Colon (tissue), 2 donors: ENCODE measurements at regions not wholly inside any gene's neighbourhood (a gene's known extent, or its start where the extent isn't known, plus 50 kb on each side); places are given as distances from the start of the nearest gene placed in this dataset.

Experiments used
- FAIRE-seq: peaks from 2 replicates; lab custom pipeline; 2012; peaks lifted over from hg19 to GRCh38; lab: Jason Lieb, UNC
- donor health status: control.
- donor health status: control.

GRCh38 chr3:166201476-166201875 lies 364.3 kb upstream of the BCHE start:
- no peak for FAIRE-seq

GRCh38 chr3:166199491-166199890 lies 362.3 kb upstream of the BCHE start:
- peak; percentile 83 for FAIRE-seq

GRCh38 chr3:166195808-166196207 lies 358.6 kb upstream of the BCHE start:
- FAIRE-seq = no peak

- FAIRE-seq = no peak
Measured at GRCh38 chr3:166191411-166191810, 354.2 kb upstream of the BCHE start.

- no peak for FAIRE-seq
Measured at GRCh38 chr3:166190360-166190759, 353.1 kb upstream of the BCHE start.

- FAIRE-seq = no peak
Measured at GRCh38 chr3:166187237-166187636, 350.0 kb upstream of the BCHE start.

- no peak for FAIRE-seq
Measured at GRCh38 chr3:166186003-166186402, 348.8 kb upstream of the BCHE start.

- no peak for FAIRE-seq
Measured at GRCh38 chr3:166177130-166177529, 339.9 kb upstream of the BCHE start.

GRCh38 chr3:166171695-166172094 lies 334.5 kb upstream of the BCHE start:
- FAIRE-seq = no peak

- no peak for FAIRE-seq
Measured at GRCh38 chr3:166169681-166170080, 332.5 kb upstream of the BCHE start.

- FAIRE-seq = no peak
Measured at GRCh38 chr3:166127969-166128368, 290.7 kb upstream of the BCHE start.

GRCh38 chr3:166125179-166125578 lies 288.0 kb upstream of the BCHE start:
- no peak for FAIRE-seq

GRCh38 chr3:166123576-166123975 lies 286.4 kb upstream of the BCHE start:
- no peak for FAIRE-seq

GRCh38 chr3:166123088-166123487 lies 285.9 kb upstream of the BCHE start:
- FAIRE-seq = no peak

GRCh38 chr3:166118049-166118448 lies 280.8 kb upstream of the BCHE start:
- FAIRE-seq = no peak

GRCh38 chr3:166114448-166114847 lies 277.2 kb upstream of the BCHE start:
- no peak for FAIRE-seq

GRCh38 chr3:166111562-166111961 lies 274.3 kb upstream of the BCHE start:
- no peak for FAIRE-seq

- FAIRE-seq = no peak
Measured at GRCh38 chr3:166110102-166110501, 272.9 kb upstream of the BCHE start.

GRCh38 chr3:166104938-166105337 lies 267.7 kb upstream of the BCHE start:
- FAIRE-seq = no peak

GRCh38 chr3:166100730-166101129 lies 263.5 kb upstream of the BCHE start:
- no peak for FAIRE-seq

GRCh38 chr3:166089575-166089974 lies 252.4 kb upstream of the BCHE start:
- no peak for FAIRE-seq

GRCh38 chr3:166085164-166085856 lies 248.1 kb upstream of the BCHE start:
- FAIRE-seq = no peak

- FAIRE-seq = no peak
Measured at GRCh38 chr3:166080096-166080495, 242.9 kb upstream of the BCHE start.

- no peak for FAIRE-seq
Measured at GRCh38 chr3:166071831-166072230, 234.6 kb upstream of the BCHE start.

GRCh38 chr3:166064476-166064875 lies 227.3 kb upstream of the BCHE start:
- no peak for FAIRE-seq
